Gastrocnemius medialis (tissue), 4 donors: ENCODE measurements at regions not wholly inside any gene's neighbourhood (a gene's known extent, or its start where the extent isn't known, plus 50 kb on each side); places are given as distances from the start of the nearest gene placed in this dataset.

Experiments used
- POLR2A ChIP-seq, 2 donors: fragments of 450-650 bp; IDR thresholded peaks; one replicate each; pipeline ENCODE4 v1.6.1; 2017; ENCODE audit warnings: antibody characterized with exemption in 2 of 2, mild to moderate bottlenecking in 2 of 2, moderate library complexity in 2 of 2
- TF ChIP-seq, protein P1 (sequence below), 5 experiments: fragments of 450-650 bp in 3 of 5; fragments of 200-600 bp in 2 of 5; sonication (generic) in 2 of 5; IDR thresholded peaks in 4 of 5; conservative IDR thresholded peaks in 1 of 5; 1 replicate in 4 of 5; 2 replicates in 1 of 5; pipeline ENCODE4 v1.5.1; 2016 to 2019; ENCODE audit warnings: antibody characterized with exemption in 5 of 5, mild to moderate bottlenecking in 3 of 5, moderate library complexity in 3 of 5

DNA sequence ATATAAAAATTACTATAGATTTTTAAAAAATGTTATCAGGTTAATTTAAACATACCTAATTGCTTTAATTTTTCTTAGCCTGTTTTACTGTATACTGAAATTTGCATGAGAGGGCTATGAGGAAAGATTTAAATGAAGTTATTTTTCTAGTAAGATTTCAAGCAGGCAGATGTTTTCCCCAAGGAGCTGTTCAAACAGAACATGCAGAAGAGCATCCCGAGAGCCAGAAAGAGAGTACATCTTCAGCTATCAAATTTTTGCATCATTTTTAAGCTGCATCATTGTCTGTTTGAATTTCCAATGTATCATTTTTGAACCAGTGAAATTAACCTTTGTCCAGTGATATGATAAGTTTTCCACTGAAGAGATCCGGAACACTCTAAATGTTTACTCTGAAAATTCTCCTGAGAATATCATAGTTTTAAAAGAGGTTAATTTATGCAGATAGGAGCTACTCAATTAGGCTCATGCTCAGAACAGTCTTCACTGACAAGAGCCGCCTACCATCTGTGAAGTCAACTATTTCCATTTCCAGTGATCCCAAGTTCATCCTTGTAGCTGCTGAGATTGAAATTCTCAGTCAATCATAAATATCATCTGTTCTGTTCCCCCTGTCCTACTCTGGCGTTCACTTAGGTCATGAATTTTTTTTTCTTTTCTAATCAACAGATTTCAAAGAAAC lies 467.7 kb upstream of the NBEA start:
- TF ChIP-seq, protein P1, sequence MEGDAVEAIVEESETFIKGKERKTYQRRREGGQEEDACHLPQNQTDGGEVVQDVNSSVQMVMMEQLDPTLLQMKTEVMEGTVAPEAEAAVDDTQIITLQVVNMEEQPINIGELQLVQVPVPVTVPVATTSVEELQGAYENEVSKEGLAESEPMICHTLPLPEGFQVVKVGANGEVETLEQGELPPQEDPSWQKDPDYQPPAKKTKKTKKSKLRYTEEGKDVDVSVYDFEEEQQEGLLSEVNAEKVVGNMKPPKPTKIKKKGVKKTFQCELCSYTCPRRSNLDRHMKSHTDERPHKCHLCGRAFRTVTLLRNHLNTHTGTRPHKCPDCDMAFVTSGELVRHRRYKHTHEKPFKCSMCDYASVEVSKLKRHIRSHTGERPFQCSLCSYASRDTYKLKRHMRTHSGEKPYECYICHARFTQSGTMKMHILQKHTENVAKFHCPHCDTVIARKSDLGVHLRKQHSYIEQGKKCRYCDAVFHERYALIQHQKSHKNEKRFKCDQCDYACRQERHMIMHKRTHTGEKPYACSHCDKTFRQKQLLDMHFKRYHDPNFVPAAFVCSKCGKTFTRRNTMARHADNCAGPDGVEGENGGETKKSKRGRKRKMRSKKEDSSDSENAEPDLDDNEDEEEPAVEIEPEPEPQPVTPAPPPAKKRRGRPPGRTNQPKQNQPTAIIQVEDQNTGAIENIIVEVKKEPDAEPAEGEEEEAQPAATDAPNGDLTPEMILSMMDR (IDR thresholded peaks at IDR 0.05 in 4 of 5, conservative IDR thresholded peaks at IDR 0.05 in 1 of 5): no peak
- no peak for TF ChIP-seq POLR2A (IDR thresholded peaks at IDR 0.05)
